Lower leg skin (tissue), 4 donors: ENCODE measurements at regions not wholly inside any gene's neighbourhood (a gene's known extent, or its start where the extent isn't known, plus 50 kb on each side); places are given as distances from the start of the nearest gene placed in this dataset.
A peak's percentile ranks its signal among the peaks of the same experiment; 100 is the strongest.

Source experiments
- DNase-seq, 2 donors: peaks; one replicate each; pipeline ENCODE4 v3.0.0-alpha.2; 2019; ENCODE audit warnings: low spot score in 2 of 2
- H3K4me3 ChIP-seq: fragments of 200-600 bp; sonication (generic); 2 replicates; pipeline ENCODE4 v1.5.1; 2017; ENCODE audit warnings: mild to moderate bottlenecking, low read depth; ENCODE audit not compliant: poor library complexity, severe bottlenecking
- CTCF ChIP-seq, 3 donors: fragments of 450-650 bp; IDR thresholded peaks; one replicate each; pipeline ENCODE4 v1.5.1; 2016; ENCODE audit warnings: antibody characterized with exemption in 3 of 3, mild to moderate bottlenecking in 3 of 3, moderate library complexity in 2 of 3
- POLR2A ChIP-seq, 2 donors: fragments of 450-650 bp; IDR thresholded peaks; one replicate each; pipeline ENCODE4 v1.6.1; 2016 to 2017; ENCODE audit warnings: antibody characterized with exemption in 2 of 2, mild to moderate bottlenecking in 1 of 2, moderate library complexity in 1 of 2
- WGBS, 2 donors: methylation state at CpG; one replicate each; pipeline ENCODE4 v1.1.5; 2018; 5-methylcytosine and 5-hydroxymethylcytosine counted together
- intact Hi-C: fragments of 100-400 bp; cut with DNase I; formaldehyde crosslinking; loops from one replicate; pipeline ENCODE4 v1.15.0; 2023; ENCODE audit warnings: low total_unique reads

- 25 to 30% methylated on average over 11 of the region's 11 CpGs for WGBS, 2 donors
- no peak overlapping the region for H3K4me3 ChIP-seq
- TF ChIP-seq POLR2A (IDR thresholded peaks at IDR 0.05) (no peak), CTCF (IDR thresholded peaks at IDR 0.05) (no peak)
- peak in 1 of 2 donors; percentile 35 for DNase-seq
- intact Hi-C loops = loop anchor here (5.0 kb wide), 1 partner anchor 253 kb away; no protein-coding TSS in a partner anchor
Measured at GRCh38 chr7:25069900-25070443, 55.1 kb downstream of the CYCS start.

- intact Hi-C loops = no loop called here
- TF ChIP-seq CTCF (IDR thresholded peaks at IDR 0.05) = no peak
- TF ChIP-seq POLR2A (IDR thresholded peaks at IDR 0.05) = no peak
- 82% methylated on average over 10 of the region's 10 CpGs for WGBS, 2 donors
- DNase-seq = peak in 1 of 2 donors; percentile 34
- H3K4me3 ChIP-seq = no peak overlapping the region
Measured at GRCh38 chr7:25068502-25069213, 56.4 kb downstream of the CYCS start.

GRCh38 chr7:25067726-25068501 is 57.1 kb downstream of the CYCS start:
- WGBS, 2 donors = 67 to 77% methylated on average over 6 of the region's 6 CpGs
- H3K4me3 ChIP-seq = no peak overlapping the region
- DNase-seq = no peak
- no peak for TF ChIP-seq POLR2A (IDR thresholded peaks at IDR 0.05)
- no peak for TF ChIP-seq CTCF (IDR thresholded peaks at IDR 0.05)
- intact Hi-C loops = no loop called here

GRCh38 chr7:25066253-25066652 is 58.8 kb downstream of the CYCS start:
- no peak for TF ChIP-seq POLR2A (IDR thresholded peaks at IDR 0.05)
- no peak for TF ChIP-seq CTCF (IDR thresholded peaks at IDR 0.05)
- no peak overlapping the region for H3K4me3 ChIP-seq
- no peak for DNase-seq
- 86 to 100% methylated on average over 1 of the region's 1 CpG for WGBS, 2 donors
- intact Hi-C loops = no loop called here

GRCh38 chr7:25062380-25062779 is 62.7 kb downstream of the CYCS start:
- no peak for DNase-seq
- H3K4me3 ChIP-seq = no peak overlapping the region
- intact Hi-C loops = no loop called here
- no peak for TF ChIP-seq CTCF (IDR thresholded peaks at IDR 0.05)
- no peak for TF ChIP-seq POLR2A (IDR thresholded peaks at IDR 0.05)
- 85 to 89% methylated on average over 4 of the region's 4 CpGs for WGBS, 2 donors
